Gastroesophageal sphincter (tissue), 4 donors: ENCODE measurements at regions not wholly inside any gene's neighbourhood (a gene's known extent, or its start where the extent isn't known, plus 50 kb on each side); places are given as distances from the start of the nearest gene placed in this dataset.

Experiments used
- ATAC-seq: fragments of 150-250 bp; one replicate; pipeline ENCODE4 v1.9.1; 2016; ENCODE audit warnings: mild to moderate bottlenecking, moderate library complexity
- H3K27ac ChIP-seq, 4 donors: fragments of 200-600 bp; sonication (generic) in 3 of 4; 1 replicate in 3 of 4; 2 replicates in 1 of 4; pipeline ENCODE4 v1.5.1; 2016 to 2019
- H3K27me3 ChIP-seq: fragments of 200-600 bp; sonication (generic); one replicate; pipeline ENCODE4 v1.5.1; 2019
- H3K36me3 ChIP-seq, 2 donors: fragments of 200-600 bp; sonication (generic); one replicate each; pipeline ENCODE4 v1.5.1; 2019; ENCODE audit warnings: control low read depth in 1 of 2
- H3K4me1 ChIP-seq, 3 donors: fragments of 200-600 bp; sonication (generic); 1 replicate in 2 of 3; 2 replicates in 1 of 3; pipeline ENCODE4 v1.5.1; 2016 to 2019; ENCODE audit warnings: control low read depth in 2 of 3
- H3K4me3 ChIP-seq, 2 donors: fragments of 200-600 bp; sonication (generic); one replicate each; pipeline ENCODE4 v1.5.1; 2019; ENCODE audit warnings: mild to moderate bottlenecking in 1 of 2, moderate library complexity in 1 of 2
- H3K9me3 ChIP-seq, 3 donors: fragments of 200-600 bp; sonication (generic); one replicate each; pipeline ENCODE4 v1.5.1; 2017 to 2019; ENCODE audit warnings: control low read depth in 2 of 3
- CTCF ChIP-seq, 4 experiments: fragments of 200-600 bp in 2 of 4; fragments of 450-650 bp in 2 of 4; sonication (generic) in 1 of 4; IDR thresholded peaks; one replicate each; pipeline ENCODE4 v1.5.1; 2017 to 2019; ENCODE audit warnings: antibody characterized with exemption in 4 of 4, mild to moderate bottlenecking in 2 of 4, moderate library complexity in 2 of 4
- EP300 ChIP-seq: sonication (generic); formaldehyde crosslinking; IDR thresholded peaks from one replicate; pipeline ENCODE4 v1.6.1; 2017; ENCODE audit warnings: antibody characterized with exemption, mild to moderate bottlenecking
- POLR2A ChIP-seq, 2 donors: fragments of 450-650 bp; IDR thresholded peaks; one replicate each; pipeline ENCODE4 v1.6.1; 2017; ENCODE audit warnings: antibody characterized with exemption in 2 of 2, mild to moderate bottlenecking in 2 of 2, moderate library complexity in 1 of 2
- POLR2AphosphoS5 ChIP-seq: sonication (generic); formaldehyde crosslinking; IDR thresholded peaks from one replicate; pipeline ENCODE4 v1.6.1; 2017; ENCODE audit warnings: antibody characterized with exemption
- WGBS, 2 donors: methylation state at CpG; one replicate each; pipeline ENCODE4 v1.1.5; 2018; ENCODE audit warnings: low coverage in 1 of 2; 5-methylcytosine and 5-hydroxymethylcytosine counted together

- H3K27me3 ChIP-seq, result peaks cover 13% of the 10 kb centered on the region
- 55 to 68% methylated on average over 2 to 3 of the region's 3 CpGs for WGBS, 2 donors
- no peak overlapping the region for H3K4me3 ChIP-seq
- no peaks in the 10 kb centered on the region for H3K9me3 ChIP-seq
- H3K36me3 ChIP-seq, result no peaks in the 10 kb centered on the region
- TF ChIP-seq CTCF (IDR thresholded peaks at IDR 0.05) (no peak), EP300 (no peak), POLR2AphosphoS5 (no peak), POLR2A (IDR thresholded peaks at IDR 0.05) (no peak)
- no peaks in the 10 kb centered on the region for H3K4me1 ChIP-seq
- H3K27ac ChIP-seq, result no peak overlapping the region
- no peak for ATAC-seq
Measured at GRCh38 chr10:21068026-21068656, 171.0 kb upstream of the NEBL start.

- Histone ChIP-seq H3K36me3 (no peaks in the 10 kb centered on the region), H3K9me3 (no peaks in the 10 kb centered on the region), H3K4me3 (no peak overlapping the region), H3K27me3 (peaks cover 8% of the 10 kb centered on the region), H3K27ac (no peak overlapping the region), H3K4me1 (no peaks in the 10 kb centered on the region)
- 83 to 86% methylated on average over 1 to 2 of the region's 2 CpGs for WGBS, 2 donors
- TF ChIP-seq POLR2AphosphoS5 (no peak), CTCF (IDR thresholded peaks at IDR 0.05) (no peak), EP300 (no peak)
- ATAC-seq, result no peak
Measured at GRCh38 chr10:21065621-21066248, 168.6 kb upstream of the NEBL start.

GRCh38 chr10:21061982-21062381, 164.9 kb upstream of the NEBL start:
- WGBS, 2 donors, result 70 to 71% methylated on average over 2 to 4 of the region's 4 CpGs

GRCh38 chr10:21061184-21061583, 164.1 kb upstream of the NEBL start:
- WGBS, 2 donors, result 93 to 97% methylated on average over 2 of the region's 2 CpGs
- H3K4me3 ChIP-seq, result no peak overlapping the region
- no peak for ATAC-seq
- H3K4me1 ChIP-seq, result no peaks in the 10 kb centered on the region
- H3K27me3 ChIP-seq, result peaks cover 8% of the 10 kb centered on the region
- TF ChIP-seq POLR2A (IDR thresholded peaks at IDR 0.05) (no peak), CTCF (IDR thresholded peaks at IDR 0.05) (no peak), EP300 (no peak), POLR2AphosphoS5 (no peak)
- H3K27ac ChIP-seq, result no peak overlapping the region
- no peaks in the 10 kb centered on the region for H3K36me3 ChIP-seq
- H3K9me3 ChIP-seq, result peaks cover 0 to 16% (median 0%) of the 10 kb centered on the region in 3 donors

More at GRCh38 chr10:21061982-21062381, 164.9 kb upstream of the NEBL start:
- no peak for ATAC-seq
- Histone ChIP-seq H3K4me3 (no peak overlapping the region), H3K27me3 (peaks cover 8% of the 10 kb centered on the region), H3K27ac (no peak overlapping the region), H3K9me3 (peaks cover 0 to 16% (median 0%) of the 10 kb centered on the region in 3 donors), H3K4me1 (no peaks in the 10 kb centered on the region), H3K36me3 (no peaks in the 10 kb centered on the region)
- TF ChIP-seq POLR2AphosphoS5 (no peak), POLR2A (IDR thresholded peaks at IDR 0.05) (no peak), EP300 (no peak), CTCF (IDR thresholded peaks at IDR 0.05) (no peak)

GRCh38 chr10:21060626-21061025, 163.5 kb upstream of the NEBL start:
- no peak overlapping the region for H3K27ac ChIP-seq
- H3K9me3 ChIP-seq, result peaks cover 0 to 16% (median 0%) of the 10 kb centered on the region in 3 donors
- no peak for TF ChIP-seq CTCF (IDR thresholded peaks at IDR 0.05)
- no peak for TF ChIP-seq EP300
- no peak for TF ChIP-seq POLR2A (IDR thresholded peaks at IDR 0.05)
- no peak for TF ChIP-seq POLR2AphosphoS5
- H3K27me3 ChIP-seq, result peaks cover 3% of the 10 kb centered on the region
- WGBS, 2 donors, result 80 to 87% methylated on average over 4 of the region's 4 CpGs
- no peaks in the 10 kb centered on the region for H3K4me1 ChIP-seq
- ATAC-seq, result no peak
- H3K36me3 ChIP-seq, result no peaks in the 10 kb centered on the region
- H3K4me3 ChIP-seq, result no peak overlapping the region
